ENCODE measurements at regions not wholly inside any gene's neighbourhood (a gene's known extent, or its start where the extent isn't known, plus 50 kb on each side); places are given as distances from the start of the nearest gene placed in this dataset.

DNA sequence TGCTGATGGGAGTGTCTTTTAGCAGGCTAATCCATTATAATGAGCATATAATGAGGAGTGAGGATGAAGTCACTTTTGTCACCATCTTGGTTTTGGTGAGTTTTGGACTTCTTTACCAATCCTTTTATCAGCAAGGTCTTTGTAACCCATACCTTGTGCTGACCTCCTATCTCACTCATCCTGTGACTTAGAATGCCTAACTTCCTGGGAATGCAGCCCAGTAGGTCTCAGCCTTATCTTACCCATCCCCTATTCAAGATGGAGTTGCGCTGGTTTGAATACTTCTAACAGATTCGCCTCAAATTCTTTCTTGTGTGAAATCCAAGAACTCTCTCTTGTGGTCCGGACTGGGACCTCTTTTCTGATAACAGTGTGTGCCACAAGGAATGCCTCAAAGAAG is 253.1 kb upstream of the CACNA2D1 start:
- no TSS peak for BruUV-seq (replicated peaks)
- H3K9ac ChIP-seq (ENCODE audit: low read length): no peak overlapping the region
- H3K4me1 ChIP-seq (ENCODE audit: control insufficient read depth in 1 of 2, insufficient read depth in 2 of 2, low read length in 2 of 2): peaks cover 16 to 26% of the 10 kb centered on the region in 2 experiments; a peak in 3 of 4 replicates
- no peaks in the 10 kb centered on the region for H3K36me3 ChIP-seq (ENCODE audit: control insufficient read depth in 1 of 2, insufficient read depth in 2 of 2, low read length in 2 of 2)
- ChIA-PET POLR2A (no interaction called here), CTCF (no interaction called here), RAD21 (ENCODE audit: low non-redundant PET in 1 of 2, low total read pairs in 2 of 2, uncharacterized antibody in 2 of 2, unreplicated experiment in 2 of 2) (no interaction called here)
- H3K27ac ChIP-seq (ENCODE audit: low read depth, low read length): no peak overlapping the region
- H3K4me3 ChIP-seq (replicated peaks in 1 of 2; ENCODE audit: low read depth in 1 of 2, low read length in 2 of 2): no peak overlapping the region
- ATAC-seq: no peak
- no peaks in the 10 kb centered on the region for H3K9me2 ChIP-seq (ENCODE audit: insufficient read depth)
- H4K20me1 ChIP-seq (ENCODE audit: insufficient read depth): no peaks in the 10 kb centered on the region
- intact Hi-C loops (cut with micrococcal nuclease): no loop called here
- no peaks in the 10 kb centered on the region for H3K9me3 ChIP-seq (ENCODE audit: control insufficient read depth in 1 of 2, insufficient read depth in 1 of 2, low read depth in 1 of 2, low read length in 2 of 2)
- H3K79me2 ChIP-seq (ENCODE audit: insufficient read depth, low read length): no peaks in the 10 kb centered on the region
- H3K4me2 ChIP-seq (ENCODE audit: low read length): no peak overlapping the region
- TF ChIP-seq, protein P1, sequence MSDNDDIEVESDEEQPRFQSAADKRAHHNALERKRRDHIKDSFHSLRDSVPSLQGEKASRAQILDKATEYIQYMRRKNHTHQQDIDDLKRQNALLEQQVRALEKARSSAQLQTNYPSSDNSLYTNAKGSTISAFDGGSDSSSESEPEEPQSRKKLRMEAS (IDR thresholded peaks at IDR 0.05): no peak
- TF ChIP-seq EZH2 (IDR thresholded peaks at IDR 0.05) (no peak), JUND (IDR thresholded peaks at IDR 0.05) (no peak), POLR2AphosphoS5 (IDR thresholded peaks at IDR 0.05; ENCODE audit: low read depth, low read length) (no peak), RAD21 (IDR thresholded peaks at IDR 0.05; ENCODE audit: low read depth) (no peak), ELF1 (IDR thresholded peaks at IDR 0.05; ENCODE audit: borderline replicate concordance, low read depth) (no peak), POLR2A (IDR thresholded peaks at IDR 0.05; ENCODE audit: borderline replicate concordance, extremely low read depth, insufficient read depth, insufficient read length) (no peak), SP1 (IDR thresholded peaks at IDR 0.05; ENCODE audit: low read depth) (no peak), CEBPB (IDR thresholded peaks at IDR 0.05; ENCODE audit: low read depth) (no peak), SRF (IDR thresholded peaks at IDR 0.05; ENCODE audit: low read depth) (no peak), SIN3A (IDR thresholded peaks at IDR 0.05; ENCODE audit: low read depth) (no peak), TCF7L2 (IDR thresholded peaks at IDR 0.05; ENCODE audit: borderline replicate concordance, extremely low read depth, insufficient read depth, insufficient read length) (no peak), ZNF274 (IDR thresholded peaks at IDR 0.05; ENCODE audit: low read depth, low read length) (no peak), YY1 (IDR thresholded peaks at IDR 0.05; ENCODE audit: extremely low read depth, insufficient replicate concordance, low read depth, low read length) (no peak)
- TF ChIP-seq, protein P2, sequence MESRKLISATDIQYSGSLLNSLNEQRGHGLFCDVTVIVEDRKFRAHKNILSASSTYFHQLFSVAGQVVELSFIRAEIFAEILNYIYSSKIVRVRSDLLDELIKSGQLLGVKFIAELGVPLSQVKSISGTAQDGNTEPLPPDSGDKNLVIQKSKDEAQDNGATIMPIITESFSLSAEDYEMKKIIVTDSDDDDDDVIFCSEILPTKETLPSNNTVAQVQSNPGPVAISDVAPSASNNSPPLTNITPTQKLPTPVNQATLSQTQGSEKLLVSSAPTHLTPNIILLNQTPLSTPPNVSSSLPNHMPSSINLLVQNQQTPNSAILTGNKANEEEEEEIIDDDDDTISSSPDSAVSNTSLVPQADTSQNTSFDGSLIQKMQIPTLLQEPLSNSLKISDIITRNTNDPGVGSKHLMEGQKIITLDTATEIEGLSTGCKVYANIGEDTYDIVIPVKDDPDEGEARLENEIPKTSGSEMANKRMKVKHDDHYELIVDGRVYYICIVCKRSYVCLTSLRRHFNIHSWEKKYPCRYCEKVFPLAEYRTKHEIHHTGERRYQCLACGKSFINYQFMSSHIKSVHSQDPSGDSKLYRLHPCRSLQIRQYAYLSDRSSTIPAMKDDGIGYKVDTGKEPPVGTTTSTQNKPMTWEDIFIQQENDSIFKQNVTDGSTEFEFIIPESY (IDR thresholded peaks at IDR 0.05; ENCODE audit: extremely low read depth, insufficient replicate concordance, low read length): no peak
- TF ChIP-seq, protein P3, sequence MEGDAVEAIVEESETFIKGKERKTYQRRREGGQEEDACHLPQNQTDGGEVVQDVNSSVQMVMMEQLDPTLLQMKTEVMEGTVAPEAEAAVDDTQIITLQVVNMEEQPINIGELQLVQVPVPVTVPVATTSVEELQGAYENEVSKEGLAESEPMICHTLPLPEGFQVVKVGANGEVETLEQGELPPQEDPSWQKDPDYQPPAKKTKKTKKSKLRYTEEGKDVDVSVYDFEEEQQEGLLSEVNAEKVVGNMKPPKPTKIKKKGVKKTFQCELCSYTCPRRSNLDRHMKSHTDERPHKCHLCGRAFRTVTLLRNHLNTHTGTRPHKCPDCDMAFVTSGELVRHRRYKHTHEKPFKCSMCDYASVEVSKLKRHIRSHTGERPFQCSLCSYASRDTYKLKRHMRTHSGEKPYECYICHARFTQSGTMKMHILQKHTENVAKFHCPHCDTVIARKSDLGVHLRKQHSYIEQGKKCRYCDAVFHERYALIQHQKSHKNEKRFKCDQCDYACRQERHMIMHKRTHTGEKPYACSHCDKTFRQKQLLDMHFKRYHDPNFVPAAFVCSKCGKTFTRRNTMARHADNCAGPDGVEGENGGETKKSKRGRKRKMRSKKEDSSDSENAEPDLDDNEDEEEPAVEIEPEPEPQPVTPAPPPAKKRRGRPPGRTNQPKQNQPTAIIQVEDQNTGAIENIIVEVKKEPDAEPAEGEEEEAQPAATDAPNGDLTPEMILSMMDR (IDR thresholded peaks at IDR 0.05 in 2 of 3, conservative IDR thresholded peaks at IDR 0.05 in 1 of 3; ENCODE audit: borderline replicate concordance in 1 of 3, insufficient read depth in 1 of 3, low read depth in 2 of 3, low read length in 2 of 3): no peak
- TF ChIP-seq, protein P4, sequence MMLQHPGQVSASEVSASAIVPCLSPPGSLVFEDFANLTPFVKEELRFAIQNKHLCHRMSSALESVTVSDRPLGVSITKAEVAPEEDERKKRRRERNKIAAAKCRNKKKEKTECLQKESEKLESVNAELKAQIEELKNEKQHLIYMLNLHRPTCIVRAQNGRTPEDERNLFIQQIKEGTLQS (IDR thresholded peaks at IDR 0.05): no peak
- H3K27me3 ChIP-seq (ENCODE audit: insufficient read depth, low read length): no peaks in the 10 kb centered on the region
- H2AFZ ChIP-seq (ENCODE audit: low read depth, low read length, poor library complexity, severe bottlenecking): no peak overlapping the region
- no peak for DNase-seq (ENCODE audit: low read depth, low spot score)
